DOHH2 (cell line): ENCODE measurements at regions not wholly inside any gene's neighbourhood (a gene's known extent, or its start where the extent isn't known, plus 50 kb on each side); places are given as distances from the start of the nearest gene placed in this dataset.

Experiments
- H3F3A ChIP-seq: fragments of 200-600 bp; sonication (generic), shearing (Covaris generic); 2 replicates; pipeline ENCODE4 v1.6.0; 2016; ENCODE audit warnings: antibody characterized with exemption, mild to moderate bottlenecking; ENCODE audit not compliant: control insufficient read depth, insufficient read depth
- H3K27ac ChIP-seq: fragments of 200-600 bp; sonication (generic); 2 replicates; pipeline ENCODE4 v1.5.1; 2014; ENCODE audit warnings: low read depth, mild to moderate bottlenecking, low read length, moderate library complexity
- H3K27me3 ChIP-seq: fragments of 200-600 bp; sonication (generic); 2 replicates; pipeline ENCODE4 v1.6.1; 2014; ENCODE audit warnings: mild to moderate bottlenecking, low read length, mixed read lengths; ENCODE audit not compliant: control insufficient read depth
- H3K36me3 ChIP-seq: fragments of 200-600 bp; sonication (generic); 2 replicates; pipeline ENCODE4 v1.6.1; 2014; ENCODE audit warnings: mild to moderate bottlenecking, low read length, moderate library complexity, mixed read lengths; ENCODE audit not compliant: control insufficient read depth
- H3K4me1 ChIP-seq: fragments of 200-600 bp; sonication (generic); 2 replicates; pipeline ENCODE4 v1.6.1; 2014; ENCODE audit warnings: mild to moderate bottlenecking, low read length, mixed read lengths; ENCODE audit not compliant: control insufficient read depth
- H3K4me2 ChIP-seq: fragments of 200-600 bp; sonication (generic); 2 replicates; pipeline ENCODE4 v1.6.0; 2014; ENCODE audit warnings: mild to moderate bottlenecking, low read length, moderate library complexity
- H3K4me3 ChIP-seq: fragments of 200-600 bp; sonication (generic); 2 replicates; pipeline ENCODE4 v1.5.1; 2014; ENCODE audit warnings: mild to moderate bottlenecking, low read length, mixed read lengths
- H3K79me2 ChIP-seq: fragments of 200-600 bp; sonication (generic); 2 replicates; pipeline ENCODE4 v1.6.1; 2014; ENCODE audit warnings: mild to moderate bottlenecking, low read length, mixed read lengths; ENCODE audit not compliant: control insufficient read depth
- H3K9me2 ChIP-seq: fragments of 200-600 bp; sonication (generic); replicated peaks from 2 replicates; pipeline ENCODE4 v1.6.1; 2014; ENCODE audit warnings: mild to moderate bottlenecking, low read length, mixed read lengths; ENCODE audit not compliant: control insufficient read depth
- H3K9me3 ChIP-seq: fragments of 200-600 bp; sonication (generic); 2 replicates; pipeline ENCODE4 v1.6.1; 2014; ENCODE audit warnings: antibody characterized with exemption, low read length, mixed read lengths; ENCODE audit not compliant: control insufficient read depth, insufficient read depth
- H4K20me1 ChIP-seq: fragments of 200-600 bp; sonication (generic); 2 replicates; pipeline ENCODE4 v1.6.0; 2014; ENCODE audit warnings: low read depth, mild to moderate bottlenecking, antibody characterized with exemption, low read length, moderate library complexity; ENCODE audit not compliant: control insufficient read depth, insufficient read depth
- CTCF ChIP-seq: fragments of 200-600 bp; sonication (generic); IDR thresholded peaks from one replicate; pipeline ENCODE4 v1.5.1; 2014; ENCODE audit warnings: antibody characterized with exemption, mild to moderate bottlenecking, low read depth, low read length; ENCODE audit not compliant: poor library complexity, severe bottlenecking
- EZH2phosphoT487 ChIP-seq: fragments of 200-600 bp; sonication (generic); IDR thresholded peaks from 2 replicates; pipeline ENCODE4 v1.6.1; 2017; ENCODE audit warnings: borderline replicate concordance, mild to moderate bottlenecking, antibody characterized with exemption, low read length, moderate library complexity, mixed read lengths

GRCh38 chr3:132821314-132821713, 99.1 kb upstream of the NPHP3 start:
- Histone ChIP-seq H3K79me2 (no peaks in the 10 kb centered on the region), H4K20me1 (no peaks in the 10 kb centered on the region), H3K9me2 (no peaks in the 10 kb centered on the region)

DNA sequence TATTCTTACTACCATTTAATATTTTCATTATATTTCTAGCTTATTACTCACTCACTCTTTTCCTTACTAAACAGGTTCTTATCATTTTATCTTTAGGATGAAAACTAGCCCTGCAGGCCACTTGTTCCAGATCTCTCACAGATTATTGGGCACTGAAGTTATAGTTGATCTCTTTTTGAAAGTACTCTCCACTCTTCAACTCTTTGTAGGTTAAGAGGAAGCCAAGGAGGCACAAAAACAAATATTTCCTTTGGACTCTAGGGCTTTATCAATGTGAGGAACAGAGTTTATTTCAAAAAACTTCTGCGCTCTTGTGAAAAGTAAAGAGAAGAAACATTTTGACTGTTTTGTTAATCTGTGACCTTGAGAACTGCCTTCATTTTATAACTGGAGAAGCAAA, 96.0 kb upstream of the NPHP3 start:
- TF ChIP-seq EZH2phosphoT487 (no peak), CTCF (no peak)
- Histone ChIP-seq H3K27ac (no peak overlapping the region), H3F3A (no peaks in the 10 kb centered on the region)

More at GRCh38 chr3:132821314-132821713, 99.1 kb upstream of the NPHP3 start:
- TF ChIP-seq EZH2phosphoT487 (no peak), CTCF (no peak)
- no peaks in the 10 kb centered on the region for H3K36me3 ChIP-seq
- no peak overlapping the region for H3K4me3 ChIP-seq
- no peaks in the 10 kb centered on the region for H3K4me1 ChIP-seq
- no peak overlapping the region for H3K27ac ChIP-seq
- peaks cover 6% of the 10 kb centered on the region; the same call in 1 of the 2 replicates for H3K27me3 ChIP-seq
- no peaks in the 10 kb centered on the region for H3K9me3 ChIP-seq
- H3F3A ChIP-seq = no peaks in the 10 kb centered on the region
- H3K4me2 ChIP-seq = no peak overlapping the region

GRCh38 chr3:132817646-132818177, 95.5 kb upstream of the NPHP3 start:
- Histone ChIP-seq H3K36me3 (no peaks in the 10 kb centered on the region), H3K9me2 (no peaks in the 10 kb centered on the region), H3K27me3 (peaks cover 9% of the 10 kb centered on the region; the same call in 1 of the 2 replicates), H3K4me3 (no peak overlapping the region), H3K4me2 (no peak overlapping the region), H3K9me3 (no peaks in the 10 kb centered on the region), H4K20me1 (no peaks in the 10 kb centered on the region), H3F3A (no peaks in the 10 kb centered on the region), H3K79me2 (no peaks in the 10 kb centered on the region), H3K4me1 (no peaks in the 10 kb centered on the region), H3K27ac (no peak overlapping the region)
- TF ChIP-seq CTCF (no peak), EZH2phosphoT487 (no peak)

More for the DNA sequence above, 96.0 kb upstream of the NPHP3 start:
- Histone ChIP-seq H3K27me3 (peaks cover 9% of the 10 kb centered on the region; the same call in 1 of the 2 replicates), H3K4me2 (no peak overlapping the region), H4K20me1 (no peaks in the 10 kb centered on the region), H3K9me3 (no peaks in the 10 kb centered on the region), H3K79me2 (no peaks in the 10 kb centered on the region), H3K4me1 (no peaks in the 10 kb centered on the region), H3K36me3 (no peaks in the 10 kb centered on the region), H3K4me3 (no peak overlapping the region), H3K9me2 (no peaks in the 10 kb centered on the region)

- H3F3A ChIP-seq = no peaks in the 10 kb centered on the region
- no peaks in the 10 kb centered on the region for H3K27me3 ChIP-seq
- no peak for TF ChIP-seq EZH2phosphoT487
- no peaks in the 10 kb centered on the region for H3K9me3 ChIP-seq
- H3K79me2 ChIP-seq = no peaks in the 10 kb centered on the region
- no peak overlapping the region for H3K4me3 ChIP-seq
- H4K20me1 ChIP-seq = no peaks in the 10 kb centered on the region
- no peaks in the 10 kb centered on the region for H3K36me3 ChIP-seq
- no peaks in the 10 kb centered on the region for H3K4me1 ChIP-seq
- no peaks in the 10 kb centered on the region for H3K9me2 ChIP-seq
- H3K4me2 ChIP-seq = no peak overlapping the region
- no peak overlapping the region for H3K27ac ChIP-seq
Measured at GRCh38 chr3:132805071-132805470, 82.9 kb upstream of the NPHP3 start.
